A549 (cell line): ENCODE measurements at regions not wholly inside any gene's neighbourhood (a gene's known extent, or its start where the extent isn't known, plus 50 kb on each side); places are given as distances from the start of the nearest gene placed in this dataset.

Experiments used
- ATAC-seq, 2 experiments: fragments of 200-7000 bp in 1 of 2; fragments of >200 bp in 1 of 2; cut with Nextera tagmentation in 1 of 2; cut with Tn5 transposase in 1 of 2; 3 replicates each; pipeline versions ENCODE4 v1.8.0 to v1.9.1; 2018 to 2020; ENCODE audit warnings: mild to moderate bottlenecking in 1 of 2, moderate library complexity in 1 of 2
- CTCF ChIA-PET: fragments of 300-600 bp; sonication (Branson Sonifier 250); formaldehyde crosslinking; extraction: SDS; loops from one replicate; lab custom pipeline; 2021; ENCODE audit warnings: antibody characterized with exemption, inconsistent platforms; lab: Yijun Ruan, JAX
- POLR2A ChIA-PET: fragments of 350-600 bp; formaldehyde crosslinking; extraction: SDS; loops from one replicate; lab custom pipeline; 2021; ENCODE audit warnings: antibody characterized with exemption, inconsistent platforms; lab: Yijun Ruan, JAX
- DNase-seq, 2 experiments: peaks; one replicate each; pipeline versions ENCODE4 v3.0.0 to v3.0.0-alpha.2; 2011 to 2016; ENCODE audit warnings: low read depth in 1 of 2, low spot score in 1 of 2
- FAIRE-seq: peaks from 2 replicates; lab custom pipeline; 2011; peaks lifted over from hg19 to GRCh38; lab: Jason Lieb, UNC
- H3K27ac ChIP-seq, 2 experiments: fragments of >200 bp; sonication (Bioruptor Twin); formaldehyde crosslinking; 3 replicates each; pipeline ENCODE4 v1.5.1; 2016 to 2017
- H3K4me1 ChIP-seq: fragments of >200 bp; sonication (Bioruptor Twin); formaldehyde crosslinking; 3 replicates; pipeline ENCODE4 v1.6.1; 2016
- H3K4me2 ChIP-seq: fragments of >200 bp; sonication (Bioruptor Twin); formaldehyde crosslinking; 3 replicates; pipeline ENCODE4 v1.6.1; 2016
- H3K4me3 ChIP-seq: fragments of >200 bp; sonication (Bioruptor Twin); formaldehyde crosslinking; 3 replicates; pipeline ENCODE4 v1.5.1; 2016
- H3K9me3 ChIP-seq: fragments of >200 bp; sonication (Bioruptor Twin); formaldehyde crosslinking; 3 replicates; pipeline ENCODE4 v1.6.1; 2016
- CBX8 ChIP-seq: fragments of 200-600 bp; sonication (generic); IDR thresholded peaks from 2 replicates; pipeline ENCODE4 v1.6.1; 2016
- EHF ChIP-seq: fragments of 250-450 bp; sonication (Bioruptor Pico); IDR thresholded peaks from 2 replicates; pipeline ENCODE4 v1.5.0; 2020; ENCODE audit warnings: mild to moderate bottlenecking
- ELK1 ChIP-seq: fragments of 150-350 bp; IDR thresholded peaks from 2 replicates; pipeline ENCODE4 v1.6.1; 2014; ENCODE audit warnings: low read depth, mild to moderate bottlenecking, low read length
- HMGXB4 ChIP-seq: fragments of 250-450 bp; sonication (Bioruptor Pico); IDR thresholded peaks from 2 replicates; pipeline ENCODE4 v1.5.0; 2021; ENCODE audit warnings: mild to moderate bottlenecking, moderate library complexity, borderline replicate concordance
- JUN ChIP-seq, 2 experiments: fragments of >200 bp; sonication (Bioruptor Twin); formaldehyde crosslinking; IDR thresholded peaks; 2 replicates in 1 of 2; 3 replicates in 1 of 2; pipeline ENCODE4 v1.6.1; 2016 to 2017
- JUNB ChIP-seq: fragments of >200 bp; sonication (Bioruptor Twin); formaldehyde crosslinking; IDR thresholded peaks from 2 replicates; pipeline ENCODE4 v1.6.1; 2016
- KDM1A ChIP-seq: fragments of 200-600 bp; sonication (generic); IDR thresholded peaks from 2 replicates; pipeline ENCODE4 v1.6.1; 2016; ENCODE audit warnings: low read depth, mild to moderate bottlenecking
- MAFK ChIP-seq: fragments of 450-650 bp; IDR thresholded peaks from 2 replicates; pipeline ENCODE4 v1.6.1; 2014; ENCODE audit not compliant: partially characterized antibody
- NR3C1 ChIP-seq: fragments of >200 bp; sonication (Bioruptor Twin); formaldehyde crosslinking; IDR thresholded peaks from 3 replicates; pipeline ENCODE4 v1.6.1; 2017
- PBX3 ChIP-seq: IDR thresholded peaks from 2 replicates; pipeline ENCODE4 v1.6.1; 2012
- PHF8 ChIP-seq: fragments of 200-600 bp; sonication (generic); IDR thresholded peaks from 2 replicates; pipeline ENCODE4 v1.6.1; 2016; ENCODE audit warnings: low read depth, mild to moderate bottlenecking, antibody characterized with exemption, moderate library complexity, borderline replicate concordance
- RFX5 ChIP-seq: fragments of 450-650 bp; IDR thresholded peaks from 2 replicates; pipeline ENCODE4 v1.7.1; 2014; ENCODE audit warnings: antibody characterized with exemption, mild to moderate bottlenecking, moderate library complexity
- RNF2 ChIP-seq: fragments of 200-600 bp; sonication (generic); IDR thresholded peaks from 2 replicates; pipeline ENCODE4 v1.6.1; 2016; ENCODE audit warnings: low read depth, mild to moderate bottlenecking, antibody characterized with exemption, moderate library complexity, borderline replicate concordance
- SMC3 ChIP-seq: fragments of >200 bp; sonication (Bioruptor Twin); formaldehyde crosslinking; IDR thresholded peaks from 3 replicates; pipeline ENCODE4 v1.6.1; 2018; ENCODE audit warnings: inconsistent platforms
- TFCP2L1 ChIP-seq: fragments of 250-450 bp; sonication (Bioruptor Pico); IDR thresholded peaks from 2 replicates; pipeline ENCODE4 v1.5.0; 2021; ENCODE audit warnings: mild to moderate bottlenecking
- TP53 ChIP-seq: fragments of 250-450 bp; sonication (Bioruptor Pico); IDR thresholded peaks from 2 replicates; pipeline ENCODE4 v1.5.0; 2021; ENCODE audit warnings: mild to moderate bottlenecking, moderate library complexity
- USF2 ChIP-seq: fragments of 450-650 bp; IDR thresholded peaks from 2 replicates; pipeline ENCODE4 v1.6.1; 2014; ENCODE audit warnings: antibody characterized with exemption
- WGBS: methylation state at CpG from one replicate; pipeline ENCODE4 v1.1.6; 2017; ENCODE audit errors: missing lambda C conversion rate; 5-methylcytosine and 5-hydroxymethylcytosine counted together

- FAIRE-seq: no peak
- POLR2A ChIA-PET: no interaction called here
- 10% methylated on average over 1 of the region's 1 CpG for WGBS
Measured at GRCh38 chr13:84686458-84686857, 804.2 kb upstream of the SLITRK1 start.

GRCh38 chr13:84684804-84685203, 802.5 kb upstream of the SLITRK1 start:
- H3K27ac ChIP-seq: no peak overlapping the region
- ATAC-seq: no peak
- DNase-seq: no peak
- ChIA-PET POLR2A (no interaction called here), CTCF (no interaction called here)
- TF ChIP-seq KDM1A: no peak
- no peak for TF ChIP-seq ELK1
- no peak for TF ChIP-seq TFCP2L1 (CRISPR knock-in tag)
- no peak for TF ChIP-seq HMGXB4 (CRISPR knock-in tag)
- TF ChIP-seq SMC3: no peak
- TF ChIP-seq CBX8: no peak
- TF ChIP-seq EHF (CRISPR knock-in tag): no peak
- no peak for TF ChIP-seq PHF8
- H3K4me1 ChIP-seq: no peaks in the 10 kb centered on the region
- WGBS: 36% methylated on average over 6 of the region's 6 CpGs
- H3K4me2 ChIP-seq: no peak overlapping the region
- no peak overlapping the region for H3K4me3 ChIP-seq
- H3K9me3 ChIP-seq: no peaks in the 10 kb centered on the region
- FAIRE-seq: no peak

More at GRCh38 chr13:84686458-84686857, 804.2 kb upstream of the SLITRK1 start:
- CTCF ChIA-PET: no interaction called here
- TF ChIP-seq TFCP2L1 (CRISPR knock-in tag): no peak
- no peak overlapping the region for H3K27ac ChIP-seq
- DNase-seq (no peak), ATAC-seq (no peak)
- no peaks in the 10 kb centered on the region for H3K9me3 ChIP-seq
- H3K4me2 ChIP-seq: no peak overlapping the region
- H3K4me1 ChIP-seq: no peaks in the 10 kb centered on the region
- H3K4me3 ChIP-seq: no peak overlapping the region

GRCh38 chr13:84684048-84684662, 801.9 kb upstream of the SLITRK1 start:
- FAIRE-seq: no peak
- POLR2A ChIA-PET: no interaction called here
- no peak overlapping the region for H3K27ac ChIP-seq
- 31% methylated on average over 3 of the region's 3 CpGs for WGBS
- TF ChIP-seq RFX5 (no peak), USF2 (no peak), JUN (IDR thresholded peaks at IDR 0.05) (no peak), KDM1A (no peak), PBX3 (no peak), ELK1 (no peak), JUNB (no peak), RNF2 (no peak), MAFK (no peak), NR3C1 (no peak), TP53 (no peak)
- TF ChIP-seq, all 56 proteins: peak for 0
- H3K4me1 ChIP-seq: no peaks in the 10 kb centered on the region
- H3K4me3 ChIP-seq: no peak overlapping the region
- H3K4me2 ChIP-seq: no peak overlapping the region
- no peak for DNase-seq
- H3K9me3 ChIP-seq: no peaks in the 10 kb centered on the region
- no peak for ATAC-seq
- CTCF ChIA-PET: no interaction called here
